SHP77 (cell line): ENCODE measurements at regions not wholly inside any gene's neighbourhood (a gene's known extent, or its start where the extent isn't known, plus 50 kb on each side); places are given as distances from the start of the nearest gene placed in this dataset.

Source experiments
- DNase-seq, 2 experiments: peaks; one replicate each; lab custom pipeline; 2025; lab: John Stamatoyannopoulos, UW

GRCh38 chr4:54924891-54925290 lies 200.5 kb downstream of the KDR start:
- DNase-seq, result no peak

GRCh38 chr4:54915276-54915675 lies 210.1 kb downstream of the KDR start:
- no peak for DNase-seq

- DNase-seq, result no peak
Measured at GRCh38 chr4:54914781-54915180, 210.6 kb downstream of the KDR start.

- peak in 1 of 2 experiments; percentile 12 for DNase-seq
Measured at GRCh38 chr4:54913751-54914526, 211.5 kb downstream of the KDR start.

- DNase-seq, result no peak
Measured at GRCh38 chr4:54912155-54912554, 213.2 kb downstream of the KDR start.

GRCh38 chr4:54909961-54910360 lies 215.4 kb downstream of the KDR start:
- no peak for DNase-seq

GRCh38 chr4:54908763-54909162 lies 216.6 kb downstream of the KDR start:
- no peak for DNase-seq

GRCh38 chr4:54904953-54905352 lies 220.4 kb downstream of the KDR start:
- DNase-seq, result no peak

- DNase-seq, result no peak
Measured at GRCh38 chr4:54902976-54903375, 222.4 kb downstream of the KDR start.

- no peak for DNase-seq
Measured at GRCh38 chr4:54902271-54902670, 223.1 kb downstream of the KDR start.

- DNase-seq, result no peak
Measured at GRCh38 chr4:54901202-54901601, 224.2 kb downstream of the KDR start.

- no peak for DNase-seq
Measured at GRCh38 chr4:54898656-54899340, 226.6 kb downstream of the KDR start.

- no peak for DNase-seq
Measured at GRCh38 chr4:54898056-54898562, 227.3 kb downstream of the KDR start.

- DNase-seq, result no peak
Measured at GRCh38 chr4:54897590-54897989, 227.8 kb downstream of the KDR start.

- no peak for DNase-seq
Measured at GRCh38 chr4:54882616-54883015, 224.9 kb downstream of the KIT start.

- DNase-seq, result no peak
Measured at GRCh38 chr4:54879576-54879975, 221.8 kb downstream of the KIT start.

GRCh38 chr4:54877006-54877405 lies 219.2 kb downstream of the KIT start:
- DNase-seq, result no peak

GRCh38 chr4:54872261-54872660 lies 214.5 kb downstream of the KIT start:
- no peak for DNase-seq

GRCh38 chr4:54863571-54864255 lies 206.0 kb downstream of the KIT start:
- no peak for DNase-seq

- DNase-seq, result no peak
Measured at GRCh38 chr4:54861201-54861600, 203.4 kb downstream of the KIT start.

GRCh38 chr4:54855191-54855854 lies 197.6 kb downstream of the KIT start:
- DNase-seq, result no peak

- no peak for DNase-seq
Measured at GRCh38 chr4:54852602-54853001, 194.8 kb downstream of the KIT start.
